Spinal cord (tissue), 9 donors: ENCODE measurements at regions not wholly inside any gene's neighbourhood (a gene's known extent, or its start where the extent isn't known, plus 50 kb on each side); places are given as distances from the start of the nearest gene placed in this dataset.

Experiments
- DNase-seq, 6 donors: peaks; one replicate each; pipeline versions ENCODE4 v3.0.0 to v3.0.0-alpha.2; 2013 to 2015; ENCODE audit warnings: low spot score in 6 of 6, low read depth in 4 of 6
- H3K27ac ChIP-seq: one replicate; pipeline ENCODE4 v1.5.1; 2013; ENCODE audit warnings: low read depth, low read length, control low read depth
- H3K27me3 ChIP-seq: one replicate; pipeline ENCODE4 v1.6.1; 2013; ENCODE audit warnings: low read length; ENCODE audit not compliant: control insufficient read depth, insufficient read depth
- H3K36me3 ChIP-seq: one replicate; pipeline ENCODE4 v1.6.1; 2013; ENCODE audit warnings: low read length; ENCODE audit not compliant: control insufficient read depth, insufficient read depth
- H3K4me1 ChIP-seq: one replicate; pipeline ENCODE4 v1.6.1; 2013; ENCODE audit warnings: low read length; ENCODE audit not compliant: control insufficient read depth, insufficient read depth
- H3K4me3 ChIP-seq: one replicate; pipeline ENCODE4 v1.5.1; 2013; ENCODE audit warnings: low read depth, low read length, control low read depth
- H3K9me3 ChIP-seq: one replicate; pipeline ENCODE4 v1.6.1; 2013; ENCODE audit warnings: low read length; ENCODE audit not compliant: control insufficient read depth, insufficient read depth
- WGBS: methylation state at CpG from one replicate; pipeline ENCODE4 v1.1.5; 2013; ENCODE audit warnings: missing lambda C conversion rate; ENCODE audit not compliant: insufficient coverage; 5-methylcytosine and 5-hydroxymethylcytosine counted together
- donor health status: healthy.

DNA sequence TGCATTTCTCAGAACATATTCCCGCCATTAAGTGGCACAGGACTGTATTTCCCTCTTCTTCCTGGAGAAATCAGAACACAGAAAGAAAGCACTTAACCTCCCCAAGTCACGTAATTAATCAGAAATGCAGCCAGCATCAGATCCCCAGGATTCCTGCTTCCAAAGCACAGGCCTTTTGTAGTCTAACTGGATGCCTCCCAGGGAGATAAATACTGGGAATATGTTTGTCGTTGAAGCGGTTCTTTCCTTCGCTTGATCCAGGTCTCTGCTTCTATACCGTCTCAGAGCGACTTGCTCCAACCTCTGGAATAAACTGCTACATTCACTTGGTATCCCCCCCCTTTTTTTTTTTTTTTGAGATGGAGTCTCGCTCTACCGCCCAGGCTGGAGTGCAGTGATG, 198.6 kb downstream of the KBTBD8 start:
- 81% methylated on average over 5 of the region's 9 CpGs for WGBS
- Histone ChIP-seq H3K27ac (no peak overlapping the region), H3K4me1 (no peaks in the 10 kb centered on the region), H3K9me3 (no peaks in the 10 kb centered on the region), H3K27me3 (no peaks in the 10 kb centered on the region), H3K36me3 (no peaks in the 10 kb centered on the region), H3K4me3 (no peak overlapping the region)
- DNase-seq: no peak

DNA sequence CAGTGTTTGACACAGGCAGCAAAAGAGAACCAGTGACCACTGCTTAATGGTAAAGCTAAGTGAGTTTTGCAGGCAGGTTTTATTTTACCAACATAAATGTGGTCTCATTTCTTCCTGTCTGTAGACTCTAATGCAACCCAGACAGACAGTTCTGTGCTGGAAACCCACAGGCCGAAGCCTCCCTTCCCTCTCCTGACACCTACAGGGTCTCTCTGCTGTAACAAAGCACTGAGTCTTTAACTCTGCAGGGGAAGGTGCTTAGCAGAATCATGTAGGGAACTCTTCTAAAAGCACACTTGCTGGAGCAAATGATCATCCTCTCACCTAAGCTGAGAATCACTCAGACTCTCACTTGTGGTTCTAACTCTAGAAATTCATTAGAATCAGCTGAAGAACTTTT, 200.3 kb downstream of the KBTBD8 start:
- no peak overlapping the region for H3K4me3 ChIP-seq
- H3K27me3 ChIP-seq: no peaks in the 10 kb centered on the region
- DNase-seq: no peak
- no peaks in the 10 kb centered on the region for H3K4me1 ChIP-seq
- WGBS: no CpG with 5 or more reads among the region's 1 CpG
- no peaks in the 10 kb centered on the region for H3K9me3 ChIP-seq
- no peak overlapping the region for H3K27ac ChIP-seq
- no peaks in the 10 kb centered on the region for H3K36me3 ChIP-seq

DNA sequence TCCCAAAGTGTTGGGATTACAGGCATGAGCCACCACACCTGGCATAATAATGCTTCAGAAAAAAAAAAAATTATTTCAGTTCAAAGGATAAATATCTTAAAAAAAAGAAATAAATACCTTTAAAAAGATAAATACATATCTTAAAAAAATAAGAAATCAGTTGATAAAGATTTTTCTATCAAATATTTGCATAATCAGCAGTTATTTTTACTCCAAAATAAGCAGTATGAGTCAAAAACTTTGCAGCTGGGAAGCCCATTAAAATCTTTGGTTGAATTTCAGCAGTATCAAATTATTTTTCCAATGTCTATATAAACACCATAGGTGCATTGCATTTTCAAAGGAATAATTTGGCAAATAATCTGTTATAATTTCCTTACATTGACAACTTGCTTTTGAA, 202.5 kb downstream of the KBTBD8 start:
- Histone ChIP-seq H3K36me3 (no peaks in the 10 kb centered on the region), H3K9me3 (no peaks in the 10 kb centered on the region), H3K27ac (no peak overlapping the region), H3K27me3 (no peaks in the 10 kb centered on the region), H3K4me3 (no peak overlapping the region), H3K4me1 (no peaks in the 10 kb centered on the region)
- no peak for DNase-seq

DNA sequence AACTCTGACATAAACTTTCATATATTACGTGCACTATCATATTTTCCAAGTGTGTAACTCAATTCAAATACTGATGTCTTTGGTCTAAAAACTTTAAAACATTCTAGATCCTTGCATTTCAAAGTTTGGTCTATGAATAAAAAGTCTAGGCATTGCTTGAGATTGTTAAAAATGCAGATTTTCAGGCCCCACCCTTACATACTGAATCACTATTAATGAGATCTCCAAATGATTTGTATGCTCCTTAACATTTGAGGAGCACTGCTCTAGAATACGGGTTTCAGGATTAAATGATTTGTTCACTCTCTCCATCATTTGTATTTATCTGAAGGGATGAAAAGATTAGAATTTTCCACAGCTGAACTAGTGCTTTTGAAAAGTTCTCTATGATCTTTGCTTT, 202.9 kb downstream of the KBTBD8 start:
- no peak overlapping the region for H3K4me3 ChIP-seq
- DNase-seq: no peak
- no peaks in the 10 kb centered on the region for H3K27me3 ChIP-seq
- no peak overlapping the region for H3K27ac ChIP-seq
- H3K36me3 ChIP-seq: no peaks in the 10 kb centered on the region
- H3K4me1 ChIP-seq: no peaks in the 10 kb centered on the region
- no CpG with 5 or more reads among the region's 2 CpGs for WGBS
- no peaks in the 10 kb centered on the region for H3K9me3 ChIP-seq

DNA sequence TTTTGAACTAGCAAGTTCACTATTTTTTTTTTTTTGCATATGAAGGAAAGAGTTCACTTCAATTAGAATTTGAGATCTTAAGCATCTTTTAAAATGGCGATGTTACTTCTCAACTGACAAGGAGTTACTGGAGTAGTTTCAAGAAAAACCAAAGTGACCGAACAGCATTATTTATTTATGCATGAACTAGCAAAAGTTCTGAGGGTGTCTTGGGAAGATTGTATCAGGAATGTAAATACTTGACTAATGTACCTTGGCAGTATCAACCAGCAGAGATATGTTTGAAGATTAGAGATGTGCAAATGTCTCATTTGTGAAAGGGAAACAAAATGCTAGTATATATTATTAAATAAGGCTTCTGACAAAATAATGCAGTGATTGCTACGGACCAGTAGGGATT, 203.9 kb downstream of the KBTBD8 start:
- Histone ChIP-seq H3K27ac (no peak overlapping the region), H3K4me1 (no peaks in the 10 kb centered on the region), H3K9me3 (no peaks in the 10 kb centered on the region), H3K4me3 (no peak overlapping the region), H3K27me3 (no peaks in the 10 kb centered on the region), H3K36me3 (no peaks in the 10 kb centered on the region)
- WGBS: no CpG with 5 or more reads among the region's 3 CpGs
- DNase-seq: no peak

DNA sequence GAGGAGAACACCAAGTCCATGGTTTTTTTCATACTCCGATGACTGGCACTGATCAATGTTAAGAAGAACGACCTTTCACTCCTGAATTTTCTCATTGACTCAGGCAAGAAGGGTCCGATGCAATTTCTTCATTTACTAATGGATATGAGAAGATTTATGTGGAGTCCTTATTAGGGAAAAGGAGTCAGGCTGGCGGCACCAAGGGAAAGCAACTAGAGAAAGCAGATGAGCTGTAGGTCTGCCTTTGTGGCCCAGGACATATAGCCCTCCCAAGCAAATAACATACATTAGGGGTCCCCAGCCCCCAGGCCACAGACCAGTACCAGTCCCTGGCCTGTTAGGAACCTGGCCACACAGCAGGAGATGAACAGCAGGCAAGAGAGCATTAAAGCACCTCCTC, 206.8 kb downstream of the KBTBD8 start:
- Histone ChIP-seq H3K27me3 (no peaks in the 10 kb centered on the region), H3K36me3 (no peaks in the 10 kb centered on the region), H3K27ac (no peak overlapping the region), H3K4me3 (no peak overlapping the region), H3K4me1 (no peaks in the 10 kb centered on the region), H3K9me3 (no peaks in the 10 kb centered on the region)
- 100% methylated on average over 2 of the region's 4 CpGs for WGBS
- DNase-seq: no peak

DNA sequence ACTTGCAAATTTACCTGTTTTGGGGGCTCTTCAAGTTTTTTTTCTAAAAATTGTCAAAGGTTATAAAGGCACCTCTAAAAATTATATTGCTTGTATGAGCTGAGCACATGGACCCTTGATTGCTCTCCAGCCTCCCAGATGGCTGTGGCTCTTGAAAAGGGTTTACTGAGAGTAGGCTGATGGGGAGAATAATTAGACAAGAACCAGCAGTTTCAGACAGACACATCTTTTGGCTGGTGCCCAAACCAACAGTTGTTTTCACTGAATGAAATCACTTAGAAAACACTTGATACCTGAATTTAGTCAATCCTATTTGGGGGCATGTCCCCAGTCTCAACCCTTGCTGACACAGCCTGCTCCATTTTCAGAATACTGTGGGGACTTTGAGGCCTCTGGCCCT, 217.6 kb downstream of the KBTBD8 start:
- Histone ChIP-seq H3K27me3 (no peaks in the 10 kb centered on the region), H3K36me3 (no peaks in the 10 kb centered on the region), H3K27ac (no peak overlapping the region), H3K4me1 (no peaks in the 10 kb centered on the region), H3K4me3 (no peak overlapping the region), H3K9me3 (no peaks in the 10 kb centered on the region)
- DNase-seq: no peak

DNA sequence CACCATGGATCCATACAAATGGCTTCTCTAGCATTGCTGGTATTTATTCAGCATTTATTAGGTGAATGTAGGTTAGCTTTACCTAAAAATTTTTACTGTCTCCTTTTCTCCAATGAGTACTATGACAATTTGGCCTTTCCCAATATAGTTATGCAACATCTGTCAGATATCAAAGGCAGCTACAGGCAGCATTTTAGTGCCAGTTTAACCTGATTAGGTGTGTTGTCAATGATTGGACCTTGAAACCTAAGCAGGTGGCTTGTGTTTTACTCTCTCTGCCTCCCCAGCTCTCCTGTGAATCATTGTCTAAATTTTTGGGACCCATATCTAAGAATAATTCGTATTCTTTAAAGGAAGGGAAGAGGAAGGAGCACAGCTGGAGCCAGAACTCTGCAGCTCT, 228.9 kb downstream of the KBTBD8 start:
- no peaks in the 10 kb centered on the region for H3K9me3 ChIP-seq
- no peaks in the 10 kb centered on the region for H3K36me3 ChIP-seq
- H3K27me3 ChIP-seq: no peaks in the 10 kb centered on the region
- DNase-seq: no peak
- no peaks in the 10 kb centered on the region for H3K4me1 ChIP-seq
- WGBS: no CpG with 5 or more reads among the region's 1 CpG
- H3K27ac ChIP-seq: no peak overlapping the region
- no peak overlapping the region for H3K4me3 ChIP-seq

DNA sequence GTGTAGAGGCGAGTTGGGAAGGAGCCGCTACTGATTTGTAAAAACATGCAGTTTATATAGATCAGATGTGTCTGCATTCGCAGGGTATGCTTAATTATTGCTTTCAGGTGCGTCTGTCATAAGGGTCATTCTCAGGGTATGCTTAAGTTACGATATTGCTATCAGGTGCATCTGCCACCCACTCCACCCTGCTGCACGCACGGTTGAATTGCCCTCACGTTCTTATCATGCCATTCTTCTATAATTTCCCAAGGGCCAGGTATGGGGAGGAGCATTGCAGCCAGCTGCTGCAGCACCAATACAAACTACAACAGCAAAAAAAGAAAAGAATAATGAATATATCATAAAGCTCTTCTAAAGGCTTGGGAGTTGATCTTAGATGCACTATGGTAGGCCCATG, 230.0 kb downstream of the KBTBD8 start:
- 73% methylated on average over 6 of the region's 8 CpGs for WGBS
- no peaks in the 10 kb centered on the region for H3K36me3 ChIP-seq
- DNase-seq: no peak
- H3K27me3 ChIP-seq: no peaks in the 10 kb centered on the region
- H3K4me1 ChIP-seq: no peaks in the 10 kb centered on the region
- no peak overlapping the region for H3K4me3 ChIP-seq
- no peaks in the 10 kb centered on the region for H3K9me3 ChIP-seq
- no peak overlapping the region for H3K27ac ChIP-seq

DNA sequence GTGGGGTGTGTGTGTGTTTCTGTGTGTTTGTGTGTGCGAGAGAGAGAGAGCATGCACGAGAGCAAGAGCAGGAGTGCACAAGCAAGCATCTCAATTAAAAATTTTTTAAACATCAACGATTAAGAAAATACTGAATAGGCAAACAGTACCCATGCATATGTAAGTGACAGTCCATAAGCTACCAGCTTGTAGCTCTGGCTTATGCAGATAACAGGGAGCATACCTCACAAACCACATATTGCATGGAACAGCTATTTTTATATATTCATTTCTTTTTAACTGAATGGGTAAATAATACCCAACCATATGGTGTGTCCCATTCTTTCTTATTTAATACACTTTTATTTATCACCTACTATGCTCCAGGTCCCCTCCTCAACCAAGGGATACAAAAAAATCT, 234.5 kb downstream of the KBTBD8 start:
- no peak for DNase-seq

DNA sequence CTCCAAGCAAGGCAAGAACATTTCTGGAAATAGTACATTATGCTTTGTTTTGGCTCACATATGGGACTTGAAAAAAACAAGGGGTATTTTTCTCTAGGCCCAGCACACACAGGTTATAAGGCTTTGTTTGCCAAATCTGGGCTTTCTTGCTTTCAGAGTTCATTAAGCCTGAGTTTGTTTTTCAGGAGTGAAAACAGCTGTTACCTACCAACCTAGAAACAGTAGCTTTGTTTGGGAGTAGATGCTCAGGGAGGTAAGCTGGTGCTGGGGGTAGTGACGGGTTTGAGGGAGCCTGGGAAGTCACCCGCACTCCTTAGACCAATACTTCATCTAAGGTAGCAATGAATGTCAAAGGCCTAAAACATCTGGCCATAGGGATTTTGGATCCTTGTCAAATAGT, 241.2 kb downstream of the KBTBD8 start:
- no peak for DNase-seq
- Histone ChIP-seq H3K36me3 (no peaks in the 10 kb centered on the region), H3K4me3 (no peak overlapping the region), H3K27ac (no peak overlapping the region), H3K9me3 (no peaks in the 10 kb centered on the region), H3K27me3 (no peaks in the 10 kb centered on the region), H3K4me1 (no peaks in the 10 kb centered on the region)
- no CpG with 5 or more reads among the region's 2 CpGs for WGBS

More for the DNA sequence above, 234.5 kb downstream of the KBTBD8 start:
- Histone ChIP-seq H3K27me3 (no peaks in the 10 kb centered on the region), H3K4me1 (no peaks in the 10 kb centered on the region), H3K27ac (no peak overlapping the region), H3K4me3 (no peak overlapping the region), H3K36me3 (no peaks in the 10 kb centered on the region), H3K9me3 (no peaks in the 10 kb centered on the region)
- WGBS: 100% methylated on average over 1 of the region's 3 CpGs
